ENCODE measurements at regions not wholly inside any gene's neighbourhood (a gene's known extent, or its start where the extent isn't known, plus 50 kb on each side); places are given as distances from the start of the nearest gene placed in this dataset.

DNA sequence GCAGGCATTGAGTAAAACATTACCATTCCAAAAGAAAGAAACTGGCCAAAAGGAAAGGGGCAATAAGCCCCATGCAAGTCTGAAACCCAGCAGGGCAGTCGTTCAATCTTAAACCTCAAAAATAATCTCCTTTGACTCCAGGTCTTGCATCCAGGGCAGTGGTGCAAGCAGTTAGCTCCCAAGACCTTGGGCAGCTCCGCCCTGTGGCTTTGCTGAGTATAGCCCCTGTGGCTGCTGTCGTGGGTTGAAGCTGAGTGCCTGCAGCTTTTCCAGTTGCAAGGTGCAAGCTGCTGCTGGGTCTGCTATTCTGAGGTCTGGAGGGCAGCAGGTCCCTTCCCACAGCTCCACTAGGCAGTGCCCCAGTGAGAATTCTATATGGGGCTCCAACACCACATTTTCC is 580.1 kb upstream of the AUTS2 start:
- TF ChIP-seq CTCF (IDR thresholded peaks at IDR 0.05), result no peak
- no peak for TF ChIP-seq POLR2A (IDR thresholded peaks at IDR 0.05)
- TF ChIP-seq POLR2AphosphoS5 (IDR thresholded peaks at IDR 0.05), result no peak
- no peak for TF ChIP-seq EP300 (IDR thresholded peaks at IDR 0.05)
- DNase-seq, result no peak
- H3K27ac ChIP-seq, result no peak overlapping the region

GRCh38 chr7:69019437-69019836 is 578.8 kb upstream of the AUTS2 start:
- no peaks in the 10 kb centered on the region for H3K4me1 ChIP-seq
- H3K4me3 ChIP-seq, result no peak overlapping the region
- no peak overlapping the region for H3K27ac ChIP-seq
- no peak for DNase-seq
- H3K27me3 ChIP-seq, result no peaks in the 10 kb centered on the region
- TF ChIP-seq CTCF (IDR thresholded peaks at IDR 0.05) (no peak), EP300 (IDR thresholded peaks at IDR 0.05) (no peak), POLR2A (IDR thresholded peaks at IDR 0.05) (no peak), POLR2AphosphoS5 (IDR thresholded peaks at IDR 0.05) (no peak)
- WGBS, 2 donors, result 38 to 70% methylated on average over 3 of the region's 3 CpGs
- intact Hi-C loops (cut with DNase I), result no loop called here
- no peaks in the 10 kb centered on the region for H3K36me3 ChIP-seq
- peaks cover 0 to 11% (median 3%) of the 10 kb centered on the region in 4 donors for H3K9me3 ChIP-seq

More for the DNA sequence above, 580.1 kb upstream of the AUTS2 start:
- Histone ChIP-seq H3K36me3 (no peaks in the 10 kb centered on the region), H3K9me3 (peaks cover 0 to 12% (median 3%) of the 10 kb centered on the region in 4 donors), H3K4me3 (no peak overlapping the region), H3K27me3 (no peaks in the 10 kb centered on the region), H3K4me1 (no peaks in the 10 kb centered on the region)
- intact Hi-C loops (cut with DNase I), result no loop called here
- 54 to 60% methylated on average over 3 of the region's 3 CpGs for WGBS, 2 donors

- no peak overlapping the region for H3K27ac ChIP-seq
- WGBS, 2 donors, result 65 to 79% methylated on average over 3 of the region's 3 CpGs
- no peaks in the 10 kb centered on the region for H3K4me1 ChIP-seq
- DNase-seq, result no peak
- H3K9me3 ChIP-seq, result peaks cover 0 to 8% (median 3%) of the 10 kb centered on the region in 4 donors
- TF ChIP-seq EP300 (IDR thresholded peaks at IDR 0.05) (no peak), POLR2A (IDR thresholded peaks at IDR 0.05) (no peak), CTCF (IDR thresholded peaks at IDR 0.05) (no peak), POLR2AphosphoS5 (IDR thresholded peaks at IDR 0.05) (no peak)
- intact Hi-C loops (cut with DNase I), result no loop called here
- H3K4me3 ChIP-seq, result no peak overlapping the region
- H3K27me3 ChIP-seq, result no peaks in the 10 kb centered on the region
- no peaks in the 10 kb centered on the region for H3K36me3 ChIP-seq
These were observed 577.7 kb upstream of the AUTS2 start for GRCh38 chr7:69020536-69020935.

GRCh38 chr7:69025249-69025648 is 573.0 kb upstream of the AUTS2 start:
- DNase-seq, result no peak
- no peak for TF ChIP-seq CTCF (IDR thresholded peaks at IDR 0.05)
- TF ChIP-seq EP300 (IDR thresholded peaks at IDR 0.05), result no peak
- TF ChIP-seq POLR2AphosphoS5 (IDR thresholded peaks at IDR 0.05), result no peak
- no peak for TF ChIP-seq POLR2A (IDR thresholded peaks at IDR 0.05)
- no peaks in the 10 kb centered on the region for H3K27me3 ChIP-seq
- no peaks in the 10 kb centered on the region for H3K4me1 ChIP-seq
- WGBS, 2 donors, result 54 to 55% methylated on average over 5 of the region's 5 CpGs
- no peak overlapping the region for H3K4me3 ChIP-seq
- H3K27ac ChIP-seq, result no peak overlapping the region
- no peaks in the 10 kb centered on the region for H3K36me3 ChIP-seq
- H3K9me3 ChIP-seq, result no peaks in the 10 kb centered on the region
- intact Hi-C loops (cut with DNase I), result no loop called here

DNA sequence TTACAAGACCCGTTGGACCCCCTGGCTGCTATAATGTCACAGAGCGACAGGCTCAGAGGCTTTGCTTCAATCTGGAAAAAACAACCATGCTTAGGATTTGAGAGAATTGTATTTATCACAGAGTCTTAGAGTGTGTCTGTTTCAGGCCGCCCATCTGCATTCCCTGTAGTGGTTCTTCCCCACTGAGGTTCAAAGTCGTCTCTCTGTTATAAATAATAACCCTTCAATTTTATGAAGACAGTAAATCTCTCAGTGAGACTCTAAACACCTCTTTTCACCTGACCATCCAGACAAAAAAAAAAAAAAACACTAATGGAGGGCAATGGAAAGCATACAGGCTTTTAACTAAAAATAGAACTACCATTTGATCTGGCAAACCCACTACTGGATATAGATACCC is 565.4 kb upstream of the AUTS2 start:
- WGBS, 2 donors, result 64 to 67% methylated on average over 4 of the region's 4 CpGs
- no peaks in the 10 kb centered on the region for H3K36me3 ChIP-seq
- H3K27me3 ChIP-seq, result no peaks in the 10 kb centered on the region
- no peak overlapping the region for H3K27ac ChIP-seq
- H3K4me3 ChIP-seq, result no peak overlapping the region
- intact Hi-C loops (cut with DNase I), result no loop called here
- DNase-seq, result no peak
- H3K4me1 ChIP-seq, result no peaks in the 10 kb centered on the region
- no peaks in the 10 kb centered on the region for H3K9me3 ChIP-seq
- no peak for TF ChIP-seq EP300 (IDR thresholded peaks at IDR 0.05)
- no peak for TF ChIP-seq POLR2A (IDR thresholded peaks at IDR 0.05)
- no peak for TF ChIP-seq POLR2AphosphoS5 (IDR thresholded peaks at IDR 0.05)
- no peak for TF ChIP-seq CTCF (IDR thresholded peaks at IDR 0.05)
